HFFc6 (cell line): ENCODE measurements at regions not wholly inside any gene's neighbourhood (a gene's known extent, or its start where the extent isn't known, plus 50 kb on each side); places are given as distances from the start of the nearest gene placed in this dataset.

Experiments
- DNase-seq: peaks from one replicate; pipeline ENCODE4 v3.0.0-alpha.2; 2018
- H3K27ac Mint-ChIP-seq: 2 replicates; pipeline ENCODE4 v1.8.0; 2020; ENCODE audit warnings: mild to moderate bottlenecking, mixed read lengths
- H3K27me3 Mint-ChIP-seq: 2 replicates; pipeline ENCODE4 v1.8.0; 2021; ENCODE audit warnings: mild to moderate bottlenecking, moderate library complexity, mixed read lengths; ENCODE audit not compliant: insufficient read depth
- H3K36me3 Mint-ChIP-seq: 2 replicates; pipeline ENCODE4 v1.8.0; 2021; ENCODE audit warnings: low read depth, mixed read lengths
- H3K4me1 Mint-ChIP-seq: 2 replicates; pipeline ENCODE4 v1.8.0; 2020; ENCODE audit warnings: low read depth, mixed read lengths
- H3K4me3 Mint-ChIP-seq: 2 replicates; pipeline ENCODE4 v1.8.0; 2020; ENCODE audit warnings: mild to moderate bottlenecking, moderate library complexity, mixed read lengths
- H3K9me3 Mint-ChIP-seq: 2 replicates; pipeline ENCODE4 v1.8.0; 2020; ENCODE audit warnings: mild to moderate bottlenecking, mixed read lengths
- CTCF ChIP-seq: fragments of 200-600 bp; sonication (generic); IDR thresholded peaks from 2 replicates; pipeline ENCODE4 v1.5.0; 2021; ENCODE audit warnings: antibody characterized with exemption, mild to moderate bottlenecking

GRCh38 chr9:87137718-87138117, 190.4 kb upstream of the GAS1 start:
- no peak for DNase-seq
- Mint-ChIP-seq H3K4me3 (no peak overlapping the region), H3K27me3 (no peaks in the 10 kb centered on the region; the same call in 1 of the 2 replicates), H3K4me1 (no peaks in the 10 kb centered on the region), H3K9me3 (no peaks in the 10 kb centered on the region), H3K36me3 (no peaks in the 10 kb centered on the region), H3K27ac (no peak overlapping the region)
- TF ChIP-seq CTCF, result no peak

- no peak for DNase-seq
- no peak overlapping the region for H3K4me3 Mint-ChIP-seq
- no peaks in the 10 kb centered on the region for H3K4me1 Mint-ChIP-seq
- no peaks in the 10 kb centered on the region for H3K9me3 Mint-ChIP-seq
- no peak overlapping the region for H3K27ac Mint-ChIP-seq
- TF ChIP-seq CTCF, result no peak
- no peaks in the 10 kb centered on the region for H3K36me3 Mint-ChIP-seq
- H3K27me3 Mint-ChIP-seq, result no peaks in the 10 kb centered on the region; the same call in 1 of the 2 replicates
Measured at GRCh38 chr9:87138128-87139040, 191.1 kb upstream of the GAS1 start.

GRCh38 chr9:87139099-87139730, 191.9 kb upstream of the GAS1 start:
- Mint-ChIP-seq H3K4me1 (no peaks in the 10 kb centered on the region), H3K36me3 (no peaks in the 10 kb centered on the region), H3K27ac (no peak overlapping the region), H3K4me3 (no peak overlapping the region), H3K9me3 (no peaks in the 10 kb centered on the region), H3K27me3 (no peaks in the 10 kb centered on the region; the same call in 1 of the 2 replicates)
- no peak for DNase-seq
- no peak for TF ChIP-seq CTCF

- no peaks in the 10 kb centered on the region for H3K4me1 Mint-ChIP-seq
- no peaks in the 10 kb centered on the region for H3K9me3 Mint-ChIP-seq
- no peaks in the 10 kb centered on the region; the same call in 1 of the 2 replicates for H3K27me3 Mint-ChIP-seq
- H3K27ac Mint-ChIP-seq, result no peak overlapping the region
- H3K36me3 Mint-ChIP-seq, result no peaks in the 10 kb centered on the region
- no peak for DNase-seq
- no peak overlapping the region for H3K4me3 Mint-ChIP-seq
- no peak for TF ChIP-seq CTCF
Measured at GRCh38 chr9:87140142-87140541, 192.8 kb upstream of the GAS1 start.

- Mint-ChIP-seq H3K27ac (no peak overlapping the region), H3K27me3 (no peaks in the 10 kb centered on the region; the same call in 1 of the 2 replicates), H3K4me3 (no peak overlapping the region)
Measured at GRCh38 chr9:87140605-87141109, 193.4 kb upstream of the GAS1 start.

More at GRCh38 chr9:87140605-87141109, 193.4 kb upstream of the GAS1 start:
- DNase-seq, result no peak
- Mint-ChIP-seq H3K4me1 (no peaks in the 10 kb centered on the region), H3K36me3 (no peaks in the 10 kb centered on the region), H3K9me3 (no peaks in the 10 kb centered on the region)
- no peak for TF ChIP-seq CTCF
